IPS DF 19.7 (cell line): ENCODE measurements at regions not wholly inside any gene's neighbourhood (a gene's known extent, or its start where the extent isn't known, plus 50 kb on each side); places are given as distances from the start of the nearest gene placed in this dataset.
A peak's percentile ranks its signal among the peaks of the same experiment; 100 is the strongest.

Source experiments
- DNase-seq: peaks from one replicate; pipeline ENCODE4 v3.0.0-alpha.2; 2013; ENCODE audit warnings: low read depth, low spot score

- DNase-seq = peak; percentile 30
Measured at GRCh38 chr11:45518141-45518832, 147.1 kb downstream of the CHST1 start.

GRCh38 chr11:45517171-45517770 lies 148.2 kb downstream of the CHST1 start:
- no peak for DNase-seq

DNA sequence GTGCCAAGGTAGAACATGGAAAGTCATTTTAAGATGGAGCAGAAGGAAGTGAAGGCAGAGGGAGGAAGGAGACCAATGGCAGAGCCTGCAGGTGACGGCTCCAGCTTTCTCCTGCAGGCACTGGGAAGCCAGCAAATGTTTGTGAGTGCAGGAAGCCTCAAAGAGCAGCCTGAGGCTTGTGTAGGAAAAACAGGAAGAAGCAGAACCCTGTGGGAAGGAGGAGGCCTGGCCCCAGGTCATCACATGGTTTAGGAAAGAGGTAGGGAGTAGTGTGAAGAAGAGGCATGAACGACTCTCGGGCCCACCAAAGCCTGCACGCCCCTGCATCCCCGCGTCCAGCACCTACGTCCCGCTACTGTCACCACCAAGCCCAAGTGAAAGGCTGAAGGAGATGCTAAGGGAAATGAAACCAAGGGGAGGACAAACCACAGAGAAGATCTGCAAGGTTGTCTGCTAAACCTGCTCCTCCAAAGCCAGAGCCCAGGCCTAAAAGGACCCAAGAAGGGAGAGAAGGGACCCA lies 151.5 kb downstream of the CHST1 start:
- DNase-seq = no peak

- no peak for DNase-seq
Measured at GRCh38 chr11:45512471-45513148, 152.8 kb downstream of the CHST1 start.

- no peak for DNase-seq
Measured at GRCh38 chr11:45511566-45511965, 153.9 kb downstream of the CHST1 start.

- DNase-seq = no peak
Measured at GRCh38 chr11:45507916-45508315, 157.5 kb downstream of the CHST1 start.

DNA sequence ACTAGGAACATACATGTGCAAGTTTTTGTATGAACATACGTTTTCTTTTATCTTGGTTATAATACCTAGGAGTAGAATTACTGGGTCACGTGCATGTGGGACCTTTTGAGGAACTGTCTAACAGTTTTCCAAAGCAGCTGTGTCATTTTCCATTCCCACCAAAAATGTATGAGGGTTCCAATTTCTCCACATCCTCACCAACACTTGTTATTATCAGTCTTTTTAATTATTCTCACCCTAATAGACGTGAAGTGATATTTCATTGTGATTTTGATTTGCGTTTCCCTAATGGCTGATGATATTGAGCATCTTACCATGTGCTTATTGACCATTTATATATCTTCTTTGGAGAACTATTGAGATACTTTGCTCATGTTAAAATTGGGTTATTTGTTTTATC lies 162.1 kb downstream of the CHST1 start:
- no peak for DNase-seq

DNA sequence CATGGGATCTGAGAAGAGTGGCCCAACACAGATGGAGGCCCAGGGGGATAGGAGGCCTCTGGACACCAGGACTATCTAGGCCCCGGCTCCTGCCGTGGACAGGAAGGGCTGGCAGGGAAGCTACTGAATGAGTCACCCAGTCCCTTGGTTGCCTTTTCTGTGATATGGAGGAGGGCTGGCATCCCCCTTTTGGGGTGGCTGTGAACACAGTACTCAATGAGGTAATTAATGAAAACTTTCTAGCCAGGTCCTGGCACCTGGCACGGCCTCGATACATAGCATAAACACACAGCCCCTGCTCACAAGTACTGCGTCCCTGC lies 163.2 kb downstream of the CHST1 start:
- no peak for DNase-seq

GRCh38 chr11:45501392-45502225 lies 163.8 kb downstream of the CHST1 start:
- DNase-seq = no peak

DNA sequence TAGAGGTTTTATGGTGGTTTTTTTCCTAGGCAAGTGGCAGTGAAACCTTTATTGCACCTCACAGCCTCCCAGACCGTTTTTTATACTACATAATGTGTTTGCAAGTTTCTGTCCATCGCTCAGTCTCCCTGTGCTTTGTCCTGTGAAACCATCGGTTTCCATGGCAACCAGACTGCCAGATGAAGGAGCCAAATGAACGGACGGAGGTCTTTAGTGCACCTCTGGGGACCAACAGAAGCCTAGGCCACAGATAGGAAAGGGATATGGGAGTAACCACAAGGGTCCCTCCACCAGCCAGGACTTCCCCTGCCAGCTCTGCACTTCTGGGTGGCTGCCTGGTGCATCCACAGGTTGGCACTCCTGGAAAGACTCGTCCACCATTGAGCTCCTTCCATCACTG lies 165.0 kb downstream of the CHST1 start:
- DNase-seq = no peak

- DNase-seq = no peak
Measured at GRCh38 chr11:45494738-45495137, 170.7 kb downstream of the CHST1 start.

DNA sequence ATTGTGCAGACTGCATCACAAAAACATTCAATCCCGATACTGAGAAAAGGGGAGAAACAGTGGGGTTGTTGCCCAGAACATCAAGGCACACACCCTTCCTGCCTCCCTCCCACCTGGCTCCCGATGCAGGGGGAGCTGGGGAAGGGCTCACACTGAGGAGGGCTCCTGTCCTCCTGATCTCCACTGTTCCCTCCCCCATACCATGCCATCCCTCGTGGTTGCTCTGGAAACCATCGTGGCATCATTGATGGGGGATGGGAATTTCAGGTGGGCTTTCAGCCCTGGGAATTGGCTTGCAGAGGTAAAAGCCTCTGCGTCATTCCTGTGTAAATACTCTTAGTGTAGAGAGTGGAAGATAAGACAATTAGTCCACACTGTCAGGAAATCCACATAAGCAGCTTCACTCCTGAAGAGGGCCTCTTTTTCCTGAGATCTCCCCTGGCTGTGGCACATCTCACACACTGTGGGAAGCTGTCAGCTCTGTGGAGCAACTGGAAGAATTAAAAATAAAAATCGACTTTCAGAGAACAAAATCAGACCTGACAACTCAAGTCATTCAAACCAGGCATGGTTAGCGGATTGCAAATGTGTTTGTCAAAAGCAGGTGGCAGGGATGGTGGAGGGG lies 176.0 kb downstream of the CHST1 start:
- no peak for DNase-seq

GRCh38 chr11:45486461-45486860 lies 179.0 kb downstream of the CHST1 start:
- DNase-seq = no peak

- DNase-seq = no peak
Measured at GRCh38 chr11:45485070-45485707, 180.2 kb downstream of the CHST1 start.

GRCh38 chr11:45484326-45484883 lies 181.0 kb downstream of the CHST1 start:
- DNase-seq = no peak

DNA sequence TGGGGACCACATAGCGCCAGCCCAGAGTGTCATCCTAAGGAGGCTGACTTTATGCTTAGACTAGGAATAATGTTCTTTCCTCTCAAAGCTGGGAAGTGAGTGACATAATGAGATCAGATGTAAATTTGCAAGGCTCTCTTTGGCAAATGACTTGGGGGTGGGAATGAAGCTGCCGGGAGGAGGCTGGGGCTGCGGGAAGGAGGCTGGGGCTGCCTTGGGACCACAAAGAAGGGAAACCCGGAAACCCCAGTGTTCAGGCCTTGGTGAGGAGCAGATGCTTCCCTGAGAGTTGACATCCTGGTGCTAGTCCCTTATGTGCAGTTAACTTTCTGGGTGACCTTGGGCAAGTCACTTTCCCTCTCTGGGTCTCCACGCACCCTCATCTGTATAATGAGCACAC lies 182.0 kb downstream of the CHST1 start:
- DNase-seq = no peak

DNA sequence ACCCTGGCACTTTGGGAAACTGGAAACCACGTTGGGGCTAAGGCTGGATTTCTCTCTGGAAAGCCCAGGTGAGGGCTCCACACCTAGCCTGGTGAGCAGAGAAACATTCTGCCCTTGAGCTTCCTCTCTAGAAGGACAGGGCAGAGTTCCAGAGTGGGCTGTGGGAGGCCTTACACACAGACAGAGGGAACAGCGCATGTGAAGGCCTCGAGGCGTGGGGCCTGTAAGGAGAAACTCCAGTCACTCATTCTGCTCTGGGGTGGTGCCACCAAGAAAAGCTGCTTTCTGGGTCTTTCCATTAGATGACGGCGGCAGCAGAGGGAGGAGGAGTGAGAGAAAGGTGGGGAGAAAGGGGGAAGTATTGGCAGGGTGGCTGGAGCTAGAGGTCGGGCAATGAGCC lies 183.1 kb downstream of the CHST1 start:
- no peak for DNase-seq

DNA sequence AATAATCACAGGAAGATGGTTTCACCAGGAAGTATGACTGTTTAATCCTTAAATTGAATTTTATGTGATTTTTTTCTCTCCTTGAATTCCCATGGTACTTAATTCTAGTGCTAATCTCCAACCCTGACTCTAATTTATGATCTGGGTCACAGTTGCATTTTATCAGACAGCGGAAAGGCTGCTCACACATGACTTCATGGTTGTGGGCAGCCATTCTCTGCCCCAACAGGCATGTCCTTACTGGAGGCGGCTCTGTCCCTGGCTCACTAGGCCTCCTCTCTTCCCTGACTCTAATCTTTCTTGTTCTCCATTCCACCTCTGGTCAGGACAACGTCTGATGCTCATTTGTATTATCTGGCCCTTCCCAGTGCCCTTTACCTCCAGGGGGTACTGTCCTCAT lies 184.4 kb downstream of the CHST1 start:
- no peak for DNase-seq

DNA sequence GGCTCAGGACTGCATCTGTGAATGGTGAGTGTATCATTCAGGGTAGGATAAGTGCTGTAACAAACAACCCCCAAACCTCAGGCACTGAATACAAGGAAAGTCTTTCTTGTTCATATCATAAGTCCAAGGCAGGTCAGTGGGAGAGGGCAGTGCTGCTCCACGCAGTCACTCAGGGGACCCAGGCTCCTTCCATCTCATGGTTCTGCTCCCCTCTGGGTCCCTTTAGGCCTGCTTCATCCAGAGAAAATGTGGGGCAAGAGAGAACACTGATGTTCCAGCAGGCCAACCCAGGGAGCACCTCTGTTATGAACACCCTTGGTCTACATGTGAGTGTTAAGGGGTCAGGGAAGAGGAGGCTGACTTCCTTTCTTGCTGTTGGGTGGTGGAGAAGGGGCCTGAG lies 187.8 kb downstream of the CHST1 start:
- no peak for DNase-seq

DNA sequence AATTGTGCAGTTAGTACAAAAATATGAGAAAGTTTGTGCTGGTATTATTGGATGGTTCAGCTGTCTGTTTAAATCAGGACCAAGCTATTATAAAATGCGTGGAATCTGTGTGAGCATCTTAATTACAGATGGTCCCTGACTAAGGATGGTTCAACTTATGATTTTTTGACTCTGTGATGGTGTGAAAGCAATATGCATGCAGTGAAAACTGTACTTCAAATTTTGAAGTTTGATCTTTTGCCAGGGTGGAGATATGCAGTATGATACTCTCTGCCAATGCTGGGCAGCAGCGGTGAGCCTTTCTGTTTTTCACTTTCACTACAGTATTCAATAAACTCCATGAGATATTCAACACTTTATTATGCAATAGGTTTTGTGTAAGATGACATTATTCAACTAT lies 189.3 kb downstream of the CHST1 start:
- no peak for DNase-seq

DNA sequence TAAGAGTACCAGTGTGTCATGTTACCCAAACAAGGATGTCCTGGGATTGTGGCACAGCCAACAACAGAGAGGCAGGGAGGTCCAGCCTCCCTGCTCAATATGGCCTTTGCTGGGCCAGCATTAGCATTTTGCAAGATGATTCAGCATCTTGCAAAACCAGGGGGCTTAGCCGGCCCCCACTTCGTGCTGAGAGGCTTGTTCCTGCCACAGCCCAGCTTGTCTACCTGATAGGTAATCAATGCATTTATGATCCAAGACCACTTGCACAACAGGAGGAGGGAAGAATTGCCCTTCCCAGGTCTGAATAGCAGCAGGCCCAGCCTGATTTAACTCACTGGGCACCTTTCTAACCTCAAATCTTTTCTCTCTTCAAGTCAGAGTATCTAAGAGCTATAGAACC lies 189.0 kb upstream of the SYT13 start:
- no peak for DNase-seq
